Epidermal melanocyte (primary cell): ENCODE measurements at regions not wholly inside any gene's neighbourhood (a gene's known extent, or its start where the extent isn't known, plus 50 kb on each side); places are given as distances from the start of the nearest gene placed in this dataset.

Experiments
- DNase-seq: peaks from one replicate; pipeline ENCODE4 v3.0.0; 2011; ENCODE audit warnings: low spot score; ENCODE audit not compliant: insufficient read length

GRCh38 chr1:209355415-209355814, 228.1 kb upstream of the CAMK1G start:
- DNase-seq: no peak

DNA sequence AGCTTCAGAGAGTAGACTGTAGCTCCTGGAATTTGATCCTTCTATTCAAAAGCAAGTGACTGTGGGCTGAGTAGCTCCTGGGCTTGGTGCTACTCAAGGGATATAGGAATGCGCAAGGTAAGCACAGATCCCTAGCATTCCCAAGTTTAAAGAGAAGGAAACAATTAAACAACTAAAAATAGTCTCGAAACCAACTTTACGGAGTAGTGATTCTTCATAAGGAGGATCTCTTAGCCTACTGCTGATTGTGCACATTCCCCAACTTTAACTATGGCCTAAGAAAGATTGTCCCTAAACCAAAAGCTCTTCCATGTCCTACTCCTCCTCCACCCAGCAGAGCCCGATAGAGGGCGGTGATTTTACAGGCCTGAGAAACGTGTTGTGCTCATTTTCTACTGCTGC, 226.5 kb upstream of the CAMK1G start:
- DNase-seq: no peak

DNA sequence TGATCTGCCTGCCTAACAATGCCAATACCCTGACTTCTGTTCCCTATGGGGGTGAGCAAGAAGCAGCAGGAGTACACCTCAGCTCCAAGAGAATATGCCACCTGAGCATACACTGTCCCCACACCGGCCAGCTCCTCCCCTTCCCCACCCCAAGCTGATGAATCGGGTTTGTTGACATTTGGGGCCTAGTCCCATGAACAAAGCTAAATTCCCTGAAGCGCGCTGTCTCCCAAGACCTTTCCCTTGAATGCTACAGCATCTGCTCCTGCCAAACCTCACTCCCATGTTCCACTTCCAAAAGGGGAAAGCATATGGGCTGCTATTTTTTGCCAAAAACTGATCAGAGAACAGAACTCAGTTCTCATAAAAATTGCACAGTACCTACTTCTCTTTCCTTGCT, 220.4 kb upstream of the CAMK1G start:
- DNase-seq: no peak

DNA sequence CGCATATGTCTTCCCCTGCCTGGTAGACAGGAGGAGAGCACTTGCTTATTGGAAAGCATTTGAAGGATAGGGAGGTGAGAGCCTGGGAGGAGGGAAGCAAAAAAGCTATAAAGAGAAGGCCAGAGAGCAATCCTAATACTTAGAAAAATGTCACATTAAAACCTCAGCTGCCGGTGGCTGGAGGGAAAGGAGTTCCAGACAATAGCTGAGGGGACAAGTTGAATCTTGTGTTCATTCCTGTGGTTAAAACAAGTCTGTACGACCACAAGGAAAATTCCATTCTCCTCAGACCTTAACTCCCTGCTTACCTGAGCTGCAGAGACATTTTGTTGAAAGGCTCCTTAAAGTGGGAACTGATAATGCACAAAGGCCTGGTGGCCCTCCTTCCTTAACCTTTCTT, 218.8 kb upstream of the CAMK1G start:
- DNase-seq: no peak

DNA sequence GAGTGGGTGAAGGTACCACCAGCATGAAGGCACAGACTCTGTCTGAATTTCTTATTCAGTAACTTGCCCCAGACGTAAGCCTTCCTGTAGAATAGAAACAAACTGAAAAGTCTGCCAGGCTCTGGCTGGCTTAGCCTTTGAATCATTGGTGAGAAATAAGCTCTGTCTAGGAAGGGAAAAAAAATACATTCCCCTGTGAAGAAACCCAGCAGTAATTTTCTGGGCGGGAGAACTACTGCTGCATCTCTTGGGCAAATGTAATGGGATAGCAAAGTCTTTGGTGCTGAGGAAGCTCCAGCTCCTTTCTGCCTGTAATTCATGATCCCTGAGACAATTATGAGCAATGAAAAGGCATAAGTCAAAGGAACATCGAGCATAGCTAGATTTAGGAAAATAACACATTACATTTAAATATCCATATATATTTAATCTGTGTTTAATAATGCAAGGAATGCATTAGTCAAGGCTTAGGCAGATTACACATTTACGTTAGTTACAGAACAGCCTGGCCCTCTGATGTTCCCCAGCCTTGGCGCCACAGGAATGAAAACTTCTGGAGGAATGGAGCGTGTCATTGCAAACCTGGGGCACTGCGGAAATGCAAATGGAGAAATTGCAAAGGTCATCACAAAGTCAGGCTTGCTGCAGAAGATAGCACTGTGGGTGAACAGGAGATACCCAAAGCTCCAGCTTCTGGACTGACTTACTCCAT, 216.3 kb upstream of the CAMK1G start:
- no peak for DNase-seq

DNA sequence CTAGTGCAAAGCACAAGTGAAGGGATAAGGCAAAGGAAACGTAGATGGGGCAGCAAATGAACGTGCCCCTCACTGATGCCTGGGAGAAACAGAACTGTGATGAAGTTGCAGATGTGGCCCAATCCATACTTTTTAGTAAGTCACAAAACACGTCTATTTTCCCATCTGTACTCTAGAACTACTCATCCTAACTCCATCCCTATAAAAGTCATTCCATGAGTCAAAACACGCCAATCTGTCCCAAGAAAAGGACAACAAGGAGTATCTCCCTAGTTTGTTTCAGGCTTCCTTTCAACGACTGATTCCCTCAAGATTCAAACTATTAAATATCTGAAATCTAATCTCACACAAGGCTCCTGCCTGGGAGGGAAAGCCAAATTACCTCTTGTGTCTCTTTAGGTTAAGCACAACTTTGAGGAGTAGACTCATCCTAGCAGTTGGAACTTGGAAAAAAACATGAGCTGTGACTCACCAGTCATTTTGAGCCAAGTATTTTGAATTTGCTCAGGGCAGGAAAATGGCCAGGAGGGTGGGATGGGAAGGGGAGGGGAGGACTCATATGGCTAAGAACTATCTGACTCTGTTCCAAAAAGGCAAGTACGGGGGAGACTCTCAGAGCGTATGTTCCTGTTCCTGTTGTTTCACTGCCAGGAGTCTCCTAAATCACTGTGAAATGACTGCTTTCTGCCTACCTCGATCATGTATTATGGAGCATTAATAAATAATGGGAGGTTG, 214.5 kb upstream of the CAMK1G start:
- no peak for DNase-seq

DNA sequence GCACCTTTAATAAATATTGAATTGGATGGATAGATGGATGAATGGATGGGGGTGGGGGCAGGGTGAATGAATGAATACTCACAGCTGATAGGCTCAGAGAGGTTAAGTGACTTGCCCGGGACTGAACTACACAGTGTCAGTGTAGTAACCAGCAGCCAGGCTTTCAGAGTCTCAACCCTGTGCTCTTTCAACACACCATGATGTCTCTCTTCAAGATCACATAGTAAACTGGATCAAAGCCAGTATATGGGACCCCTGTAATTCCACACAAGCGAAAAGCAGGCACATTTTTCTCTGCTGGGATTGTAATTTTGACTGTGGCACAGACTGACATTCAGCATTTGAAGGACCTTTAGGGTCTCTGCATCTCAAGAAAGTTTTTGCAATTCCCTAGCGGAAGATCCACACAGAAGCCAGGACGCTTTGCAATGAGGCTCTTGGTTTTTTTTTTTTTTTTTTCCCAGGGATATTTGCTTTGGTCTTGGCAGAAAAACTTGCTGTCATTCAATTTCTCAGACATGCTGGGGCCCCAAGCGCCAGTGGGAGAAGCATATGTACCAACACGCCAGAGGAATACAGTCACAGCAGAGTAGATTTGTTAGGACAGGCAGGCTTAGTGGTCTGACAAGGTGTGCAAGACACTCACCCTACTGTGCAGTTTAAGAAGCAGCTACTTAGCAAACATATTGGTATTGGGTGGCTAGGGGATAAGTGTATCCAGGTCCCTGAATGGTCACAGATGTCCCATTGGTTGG, 213.1 kb upstream of the CAMK1G start:
- DNase-seq: no peak

DNA sequence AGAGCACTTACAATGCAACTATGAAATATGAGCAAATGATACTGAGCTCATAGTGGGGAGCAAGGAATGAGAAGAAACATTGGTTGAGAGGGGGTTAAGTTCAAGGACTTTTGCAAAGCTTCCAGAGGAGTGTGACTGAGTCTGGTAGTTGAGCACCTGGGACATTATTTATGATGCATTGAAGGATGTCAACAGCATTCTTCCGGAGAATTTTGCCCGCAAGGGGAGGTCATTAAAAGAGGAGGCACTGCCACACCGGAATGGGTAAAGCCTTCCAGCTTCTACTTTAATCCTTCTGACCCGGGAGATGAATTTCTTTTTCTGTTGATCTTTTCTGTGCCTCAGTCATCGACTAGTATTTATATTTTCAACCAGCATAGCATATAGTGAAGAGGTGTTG, 208.4 kb upstream of the CAMK1G start:
- no peak for DNase-seq

- DNase-seq: no peak
Measured at GRCh38 chr1:209375671-209376365, 207.7 kb upstream of the CAMK1G start.

- no peak for DNase-seq
Measured at GRCh38 chr1:209376774-209377173, 206.7 kb upstream of the CAMK1G start.

- DNase-seq: no peak
Measured at GRCh38 chr1:209377995-209378394, 205.5 kb upstream of the CAMK1G start.

DNA sequence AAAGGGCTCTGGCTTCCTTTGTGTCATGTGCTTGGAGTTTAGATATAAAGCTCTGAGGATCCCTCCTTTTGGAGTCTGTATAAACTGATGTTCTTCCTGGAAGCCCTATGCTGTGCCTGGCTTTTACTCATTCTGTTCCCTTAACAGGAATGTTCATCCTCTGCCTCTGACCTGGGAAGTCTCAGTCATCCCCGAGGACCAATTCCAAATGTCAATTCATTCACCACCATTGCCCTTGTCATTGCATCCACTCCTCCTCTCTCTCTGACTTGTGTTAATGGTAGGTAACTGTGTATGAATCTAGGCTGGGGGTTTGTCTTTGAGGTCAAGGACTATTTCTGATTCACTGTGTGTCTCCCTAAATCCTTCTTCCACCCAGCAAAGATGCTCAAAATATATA, 204.2 kb upstream of the CAMK1G start:
- DNase-seq: no peak

DNA sequence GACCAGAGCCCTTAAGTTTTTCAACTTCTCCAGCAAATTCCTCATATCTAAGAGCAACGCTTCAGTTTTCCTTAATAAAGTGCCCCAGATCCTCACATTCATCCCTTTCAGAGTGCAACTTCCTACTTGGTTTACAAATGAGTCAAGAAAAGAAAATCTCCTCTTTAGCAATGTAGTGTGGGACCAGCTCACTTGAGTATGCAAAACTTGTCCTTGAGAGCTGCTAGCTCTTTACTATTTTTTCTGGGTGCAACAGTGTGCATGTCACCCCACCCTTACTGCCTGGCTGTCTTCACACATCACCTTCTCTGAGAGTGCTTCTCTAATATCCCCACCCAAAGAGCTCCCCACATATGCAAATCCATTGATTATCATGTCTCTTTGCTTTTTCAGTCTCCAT, 203.1 kb upstream of the CAMK1G start:
- no peak for DNase-seq

DNA sequence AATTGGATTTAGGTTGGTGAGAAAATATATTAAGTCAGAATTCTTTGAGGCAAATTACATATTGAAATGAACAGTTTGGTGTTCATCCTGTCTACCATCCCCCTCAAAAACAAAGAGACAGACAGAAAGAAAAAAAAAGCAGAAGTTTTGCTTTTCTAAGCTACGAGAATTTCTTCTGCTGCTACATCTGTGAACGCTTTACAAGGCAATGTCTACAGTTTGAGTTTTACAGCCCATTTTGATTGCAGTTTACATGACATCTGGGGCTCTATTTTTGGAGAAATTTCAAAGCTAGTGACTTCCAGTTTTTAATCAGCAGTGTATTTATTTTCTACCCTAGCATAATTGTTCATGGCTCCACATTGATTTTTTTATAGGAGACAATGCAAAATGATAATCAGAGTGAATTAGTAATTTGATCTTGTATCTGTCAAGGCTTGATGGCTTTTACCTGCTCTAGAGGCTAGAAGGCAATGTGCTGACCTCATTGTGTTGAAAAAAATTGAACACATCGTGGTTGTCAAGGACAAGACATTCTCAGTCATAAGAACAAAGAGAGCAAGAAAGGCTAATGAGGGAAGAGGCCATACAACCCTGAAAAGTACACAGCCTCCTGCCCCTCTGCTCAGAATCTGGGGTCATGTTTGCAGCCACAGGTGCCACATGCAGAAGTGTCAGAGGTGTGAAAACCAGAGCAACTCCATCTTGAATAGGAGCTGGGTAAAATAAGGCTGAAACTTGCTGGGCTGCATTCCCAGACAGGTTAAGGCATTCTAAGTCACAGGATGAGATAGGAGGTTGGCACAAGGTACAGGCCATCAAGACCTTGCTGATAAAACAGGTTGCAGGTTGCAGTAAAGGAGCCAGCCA, 201.0 kb upstream of the CAMK1G start:
- no peak for DNase-seq

DNA sequence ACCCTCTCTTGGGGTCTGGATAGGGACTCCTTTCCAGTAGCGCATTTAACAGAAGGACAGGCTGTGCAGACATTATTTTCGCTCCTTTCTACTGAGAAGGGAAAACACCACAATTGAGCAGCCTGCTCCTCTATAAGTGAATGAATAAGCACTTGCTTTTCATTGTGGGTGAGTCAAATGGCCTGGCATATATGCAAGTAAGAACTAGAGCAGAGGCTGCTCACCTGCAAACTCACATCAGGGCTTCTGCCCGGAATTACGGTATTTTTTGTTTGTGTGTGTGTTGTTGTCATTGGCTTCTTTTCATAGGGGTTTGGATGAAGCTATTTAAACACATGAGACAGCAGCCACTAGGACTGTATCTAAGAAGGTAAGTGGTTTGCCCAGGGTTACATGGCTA, 200.1 kb upstream of the CAMK1G start:
- DNase-seq: no peak

DNA sequence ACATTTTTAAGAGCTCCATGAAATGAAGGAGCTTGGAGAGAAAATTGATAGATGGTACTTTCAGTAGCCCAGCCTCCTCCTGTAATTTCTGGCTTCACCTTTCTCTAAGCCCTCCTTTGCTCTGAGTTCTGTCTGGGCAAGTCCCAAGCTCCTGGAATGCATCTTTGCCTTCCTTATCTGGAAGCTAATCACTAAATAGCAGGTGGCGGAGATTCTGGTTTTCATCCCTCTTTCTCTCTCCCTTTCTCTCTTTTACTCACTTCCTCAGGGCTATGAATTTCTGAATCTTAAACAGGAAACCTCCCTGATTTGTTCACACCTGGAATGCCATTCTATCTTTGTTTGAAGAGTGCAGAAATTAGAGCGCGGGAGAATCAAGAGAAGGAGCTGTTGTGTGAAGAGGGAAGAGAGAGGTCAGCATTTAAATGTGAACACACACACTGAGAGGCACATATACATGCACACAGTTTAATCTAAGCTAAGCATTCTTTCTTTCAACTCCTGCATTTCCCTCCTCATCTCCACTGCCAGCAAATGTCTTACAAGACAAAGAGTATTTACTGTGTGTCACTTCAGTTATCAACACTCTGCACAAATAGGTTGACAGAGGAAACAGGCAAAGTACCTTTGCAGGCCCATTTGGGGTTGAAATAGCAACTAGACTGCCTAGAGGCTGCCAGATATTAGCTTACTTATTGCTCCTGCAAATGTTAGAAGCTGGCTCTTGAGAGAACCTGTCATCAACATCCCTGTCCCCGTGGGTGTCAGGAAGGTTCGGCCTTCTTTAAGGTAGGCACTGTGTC, 199.4 kb upstream of the CAMK1G start:
- DNase-seq: no peak

DNA sequence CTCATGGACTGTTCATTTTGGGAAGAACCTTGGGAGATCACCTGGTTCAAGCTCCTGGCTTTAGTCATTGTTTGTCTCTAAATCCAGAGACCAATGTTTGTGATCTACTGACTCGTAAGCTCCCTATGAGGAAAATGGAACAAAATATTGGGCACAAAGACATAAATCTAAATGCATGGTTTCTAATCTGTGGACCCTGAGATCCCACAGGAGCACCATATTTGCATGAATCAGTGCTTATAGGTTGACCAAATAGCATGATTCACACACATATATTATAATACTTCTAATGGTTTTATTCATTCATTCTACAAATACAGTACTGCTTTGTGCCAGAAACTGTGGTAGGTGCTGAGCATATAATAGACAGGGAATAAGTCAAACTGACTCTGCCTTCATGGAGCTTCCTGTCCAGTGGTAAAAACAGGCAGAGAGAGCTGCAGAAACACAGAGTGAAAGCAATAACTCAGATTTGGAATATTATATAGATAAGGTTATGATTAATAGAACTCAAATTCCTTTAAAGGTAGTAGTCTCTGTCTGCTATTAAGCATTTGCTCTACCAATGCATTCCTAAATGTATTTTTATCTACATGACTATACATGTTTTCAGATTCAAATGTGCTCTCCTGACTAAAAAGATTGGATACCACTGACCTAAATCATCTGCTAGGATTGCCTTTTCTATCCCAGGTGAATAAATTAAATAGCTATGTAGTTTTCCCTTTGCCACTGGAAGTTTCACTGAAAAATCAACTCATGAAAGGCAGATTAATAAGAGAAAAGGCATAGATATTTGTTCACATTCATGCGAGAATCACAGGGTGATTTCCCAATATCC, 198.6 kb upstream of the CAMK1G start:
- DNase-seq: no peak

GRCh38 chr1:209386156-209386555, 197.4 kb upstream of the CAMK1G start:
- no peak for DNase-seq
